ENCODE measurements at regions not wholly inside any gene's neighbourhood (a gene's known extent, or its start where the extent isn't known, plus 50 kb on each side); places are given as distances from the start of the nearest gene placed in this dataset.

DNA sequence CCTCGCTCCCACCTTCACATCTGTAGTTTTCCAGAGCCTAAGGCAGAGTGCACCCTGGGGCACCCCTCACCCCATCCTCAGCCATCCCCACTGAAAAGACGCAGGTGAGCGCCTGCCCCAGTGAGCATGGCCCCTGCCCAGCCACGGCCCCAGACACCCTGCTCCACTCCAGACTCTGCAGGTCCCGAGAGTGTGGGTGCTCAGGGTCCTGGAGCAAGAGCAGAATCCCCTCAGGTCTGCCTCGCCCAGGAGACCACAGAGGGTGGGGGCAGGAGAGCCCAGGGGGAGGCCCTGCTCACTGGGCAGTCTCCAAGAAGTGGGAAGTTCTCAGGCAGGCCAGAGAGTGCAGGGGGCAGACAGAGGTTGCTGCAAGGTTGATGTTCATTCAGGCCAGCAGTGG is 158.6 kb upstream of the PPP1R26 start:
- Histone ChIP-seq H3K36me3 (no peaks in the 10 kb centered on the region), H3K9me3 (no peaks in the 10 kb centered on the region), H3K27ac (no peak overlapping the region), H3K4me1 (no peaks in the 10 kb centered on the region), H3K27me3 (no peaks in the 10 kb centered on the region), H3K4me3 (no peak overlapping the region)
- no peak for DNase-seq (ENCODE audit: extremely low spot score in 2 of 2)
- TF ChIP-seq POLR2A (IDR thresholded peaks at IDR 0.05): no peak
- no peak for TF ChIP-seq POLR2AphosphoS5 (IDR thresholded peaks at IDR 0.05; ENCODE audit: insufficient read depth in 1 of 2, low read depth in 1 of 2)
- TF ChIP-seq, protein P1, sequence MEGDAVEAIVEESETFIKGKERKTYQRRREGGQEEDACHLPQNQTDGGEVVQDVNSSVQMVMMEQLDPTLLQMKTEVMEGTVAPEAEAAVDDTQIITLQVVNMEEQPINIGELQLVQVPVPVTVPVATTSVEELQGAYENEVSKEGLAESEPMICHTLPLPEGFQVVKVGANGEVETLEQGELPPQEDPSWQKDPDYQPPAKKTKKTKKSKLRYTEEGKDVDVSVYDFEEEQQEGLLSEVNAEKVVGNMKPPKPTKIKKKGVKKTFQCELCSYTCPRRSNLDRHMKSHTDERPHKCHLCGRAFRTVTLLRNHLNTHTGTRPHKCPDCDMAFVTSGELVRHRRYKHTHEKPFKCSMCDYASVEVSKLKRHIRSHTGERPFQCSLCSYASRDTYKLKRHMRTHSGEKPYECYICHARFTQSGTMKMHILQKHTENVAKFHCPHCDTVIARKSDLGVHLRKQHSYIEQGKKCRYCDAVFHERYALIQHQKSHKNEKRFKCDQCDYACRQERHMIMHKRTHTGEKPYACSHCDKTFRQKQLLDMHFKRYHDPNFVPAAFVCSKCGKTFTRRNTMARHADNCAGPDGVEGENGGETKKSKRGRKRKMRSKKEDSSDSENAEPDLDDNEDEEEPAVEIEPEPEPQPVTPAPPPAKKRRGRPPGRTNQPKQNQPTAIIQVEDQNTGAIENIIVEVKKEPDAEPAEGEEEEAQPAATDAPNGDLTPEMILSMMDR (IDR thresholded peaks at IDR 0.05): no peak
- intact Hi-C loops (cut with DNase I): no loop called here

DNA sequence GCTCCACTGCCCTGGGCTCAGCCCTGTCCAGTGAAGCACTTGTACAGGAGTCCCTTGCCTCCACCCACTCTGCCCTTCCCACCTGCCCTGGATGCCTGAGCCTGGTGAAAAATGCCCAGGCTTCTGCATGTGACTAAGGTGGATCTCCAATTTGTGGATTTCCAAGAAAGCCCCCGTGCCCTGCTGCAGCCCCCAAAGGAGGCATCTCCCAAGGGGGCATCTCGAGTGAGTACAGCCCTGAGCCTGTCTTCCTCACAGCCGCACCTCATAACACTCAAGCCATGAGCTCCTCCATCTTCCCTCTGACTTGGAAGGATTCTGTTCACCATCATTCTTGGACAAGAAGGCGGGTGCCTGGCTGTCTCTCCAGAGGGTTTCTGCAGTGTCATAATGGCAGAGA is 158.0 kb upstream of the PPP1R26 start:
- H3K9me3 ChIP-seq: no peaks in the 10 kb centered on the region
- no peaks in the 10 kb centered on the region for H3K27me3 ChIP-seq
- intact Hi-C loops (cut with DNase I): no loop called here
- no peak overlapping the region for H3K27ac ChIP-seq
- H3K36me3 ChIP-seq: no peaks in the 10 kb centered on the region
- TF ChIP-seq POLR2AphosphoS5 (IDR thresholded peaks at IDR 0.05; ENCODE audit: insufficient read depth in 1 of 2, low read depth in 1 of 2) (no peak), POLR2A (IDR thresholded peaks at IDR 0.05) (no peak)
- TF ChIP-seq, protein P1 (IDR thresholded peaks at IDR 0.05): no peak
- no peak for DNase-seq (ENCODE audit: extremely low spot score in 2 of 2)
- no peaks in the 10 kb centered on the region for H3K4me1 ChIP-seq
- no peak overlapping the region for H3K4me3 ChIP-seq

DNA sequence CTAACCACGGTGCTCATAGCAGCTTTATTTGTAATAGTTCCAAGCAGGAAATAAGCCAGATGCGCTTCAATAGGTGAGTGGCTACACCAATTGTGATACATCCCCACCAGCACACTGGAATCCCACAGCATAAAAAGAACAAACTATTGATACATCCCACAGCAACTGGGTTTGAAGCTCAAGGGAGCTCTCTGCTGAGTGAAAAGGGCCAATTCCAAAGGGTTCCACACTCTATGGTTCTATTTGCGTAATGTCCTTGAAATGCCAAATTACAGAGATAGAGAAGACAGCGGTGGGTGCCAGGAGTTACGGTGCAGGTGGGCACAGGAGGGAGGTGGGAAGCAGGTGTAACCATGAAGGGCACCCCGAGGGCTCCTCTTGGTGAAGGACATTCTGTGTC is 155.3 kb upstream of the PPP1R26 start:
- no peak for DNase-seq (ENCODE audit: extremely low spot score in 2 of 2)
- H3K9me3 ChIP-seq: no peaks in the 10 kb centered on the region
- intact Hi-C loops (cut with DNase I): no loop called here
- H3K36me3 ChIP-seq: no peaks in the 10 kb centered on the region
- no peak overlapping the region for H3K4me3 ChIP-seq
- H3K27me3 ChIP-seq: no peaks in the 10 kb centered on the region
- no peak for TF ChIP-seq POLR2A (IDR thresholded peaks at IDR 0.05)
- no peak for TF ChIP-seq POLR2AphosphoS5 (IDR thresholded peaks at IDR 0.05; ENCODE audit: insufficient read depth in 1 of 2, low read depth in 1 of 2)
- TF ChIP-seq, protein P1 (IDR thresholded peaks at IDR 0.05): no peak
- H3K27ac ChIP-seq: no peak overlapping the region
- no peaks in the 10 kb centered on the region for H3K4me1 ChIP-seq

DNA sequence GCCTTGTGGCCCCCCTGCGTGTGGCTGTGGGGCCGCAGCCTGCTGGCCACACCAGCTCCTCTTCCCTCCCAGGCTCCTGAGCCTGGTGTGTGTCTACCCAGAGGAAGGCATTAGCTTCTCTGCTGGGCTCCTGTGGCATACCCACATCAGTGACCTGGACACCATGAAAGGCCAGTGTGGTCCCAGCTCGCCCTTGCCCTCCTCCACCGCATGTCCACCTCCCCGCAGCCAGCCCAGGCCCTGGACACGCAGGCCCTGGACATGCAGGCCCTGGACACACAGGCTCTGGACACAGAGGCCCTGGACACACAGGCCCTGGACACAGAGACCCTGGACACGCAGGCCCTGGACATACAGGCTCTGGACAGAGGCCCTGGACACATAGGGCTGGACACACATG is 153.4 kb upstream of the PPP1R26 start:
- no peaks in the 10 kb centered on the region for H3K27me3 ChIP-seq
- no peak overlapping the region for H3K4me3 ChIP-seq
- no peaks in the 10 kb centered on the region for H3K36me3 ChIP-seq
- no peak overlapping the region for H3K27ac ChIP-seq
- no peak for DNase-seq (ENCODE audit: extremely low spot score in 2 of 2)
- TF ChIP-seq POLR2A (IDR thresholded peaks at IDR 0.05) (no peak), POLR2AphosphoS5 (IDR thresholded peaks at IDR 0.05; ENCODE audit: insufficient read depth in 1 of 2, low read depth in 1 of 2) (no peak)
- TF ChIP-seq, protein P1 (IDR thresholded peaks at IDR 0.05): no peak
- H3K4me1 ChIP-seq: no peaks in the 10 kb centered on the region
- intact Hi-C loops (cut with DNase I): no loop called here
- no peaks in the 10 kb centered on the region for H3K9me3 ChIP-seq

DNA sequence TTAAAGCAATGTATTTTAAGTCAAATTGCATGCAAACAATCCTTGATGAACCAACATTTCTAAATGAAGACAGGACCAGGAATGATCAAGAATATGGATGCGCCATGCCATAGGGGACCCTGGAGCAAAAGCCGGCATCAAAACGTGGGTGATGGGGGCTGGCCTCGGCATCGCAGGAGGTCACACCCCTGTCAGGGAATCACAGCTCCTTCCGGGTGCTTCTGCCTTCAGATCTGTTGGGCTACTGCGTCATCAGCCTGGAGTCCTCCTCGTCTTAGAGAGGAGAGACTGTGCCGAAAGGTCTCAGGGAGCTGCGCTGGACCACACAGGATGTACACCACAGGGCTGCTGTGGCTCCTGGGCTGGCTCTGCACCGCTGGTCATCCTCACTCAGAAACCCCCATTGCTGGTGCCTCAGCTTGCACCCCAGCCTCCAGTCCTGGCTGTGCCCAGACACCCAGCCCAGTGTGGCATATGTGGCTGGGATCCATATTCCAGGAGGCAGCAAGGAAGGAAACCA is 152.9 kb upstream of the PPP1R26 start:
- no peaks in the 10 kb centered on the region for H3K27me3 ChIP-seq
- intact Hi-C loops (cut with DNase I): no loop called here
- no peak for DNase-seq (ENCODE audit: extremely low spot score in 2 of 2)
- H3K4me1 ChIP-seq: no peaks in the 10 kb centered on the region
- no peak overlapping the region for H3K4me3 ChIP-seq
- H3K36me3 ChIP-seq: no peaks in the 10 kb centered on the region
- H3K9me3 ChIP-seq: no peaks in the 10 kb centered on the region
- TF ChIP-seq POLR2AphosphoS5 (IDR thresholded peaks at IDR 0.05; ENCODE audit: insufficient read depth in 1 of 2, low read depth in 1 of 2): no peak
- H3K27ac ChIP-seq: no peak overlapping the region

Data from vagina (tissue), 2 donors.